DMS79 (cell line): ENCODE measurements at regions not wholly inside any gene's neighbourhood (a gene's known extent, or its start where the extent isn't known, plus 50 kb on each side); places are given as distances from the start of the nearest gene placed in this dataset.
"Not testable (repeated sequence)": the region's sequence is repeated elsewhere in the genome, so short reads cannot be mapped to it uniquely, and the experiment has no call there.

Experiments
- DNase-seq: peaks from one replicate; lab custom pipeline; 2025; lab: John Stamatoyannopoulos, UW

GRCh38 chr6:67224989-67225388, 1410.1 kb upstream of the ADGRB3 start:
- no peak for DNase-seq

- DNase-seq, result no peak
Measured at GRCh38 chr6:67221226-67221625, 1413.9 kb upstream of the ADGRB3 start.

GRCh38 chr6:67219346-67219745, 1415.7 kb upstream of the ADGRB3 start:
- DNase-seq, result no peak

GRCh38 chr6:67212584-67212983, 1422.5 kb upstream of the ADGRB3 start:
- no peak for DNase-seq

GRCh38 chr6:67210450-67210849, 1424.6 kb upstream of the ADGRB3 start:
- DNase-seq, result no peak

GRCh38 chr6:67201563-67201962, 1433.5 kb upstream of the ADGRB3 start:
- DNase-seq, result no peak

GRCh38 chr6:67200626-67201403, 1434.3 kb upstream of the ADGRB3 start:
- no peak for DNase-seq

GRCh38 chr6:67199425-67199824, 1435.7 kb upstream of the ADGRB3 start:
- no peak for DNase-seq

GRCh38 chr6:67190733-67191132, 1444.3 kb upstream of the ADGRB3 start:
- no peak for DNase-seq

GRCh38 chr6:67184405-67184804, 1450.7 kb upstream of the ADGRB3 start:
- DNase-seq, result no peak

- DNase-seq, result no peak
Measured at GRCh38 chr6:67175101-67175500, 1460.0 kb upstream of the ADGRB3 start.

GRCh38 chr6:67165606-67166005, 1458.6 kb upstream of the EYS start:
- DNase-seq, result no peak

- DNase-seq, result no peak
Measured at GRCh38 chr6:67160820-67161219, 1453.8 kb upstream of the EYS start.

GRCh38 chr6:67141005-67141404, 1434.0 kb upstream of the EYS start:
- no peak for DNase-seq

GRCh38 chr6:67133973-67134372, 1426.9 kb upstream of the EYS start:
- no peak for DNase-seq

GRCh38 chr6:67131827-67132226, 1424.8 kb upstream of the EYS start:
- no peak for DNase-seq

GRCh38 chr6:67129780-67130179, 1422.8 kb upstream of the EYS start:
- DNase-seq, result no peak

GRCh38 chr6:67127041-67127440, 1420.0 kb upstream of the EYS start:
- no peak for DNase-seq

GRCh38 chr6:67121115-67121514, 1414.1 kb upstream of the EYS start:
- no peak for DNase-seq

- no peak for DNase-seq
Measured at GRCh38 chr6:67112120-67112519, 1405.1 kb upstream of the EYS start.

GRCh38 chr6:67102743-67103142, 1395.7 kb upstream of the EYS start:
- DNase-seq, result no peak

- DNase-seq, result not testable (repeated sequence)
Measured at GRCh38 chr6:67095618-67096226, 1388.7 kb upstream of the EYS start.

- DNase-seq, result no peak
Measured at GRCh38 chr6:67094431-67094946, 1387.5 kb upstream of the EYS start.

GRCh38 chr6:67073938-67074337, 1366.9 kb upstream of the EYS start:
- no peak for DNase-seq
